ENCODE measurements at regions not wholly inside any gene's neighbourhood (a gene's known extent, or its start where the extent isn't known, plus 50 kb on each side); places are given as distances from the start of the nearest gene placed in this dataset.

DNA sequence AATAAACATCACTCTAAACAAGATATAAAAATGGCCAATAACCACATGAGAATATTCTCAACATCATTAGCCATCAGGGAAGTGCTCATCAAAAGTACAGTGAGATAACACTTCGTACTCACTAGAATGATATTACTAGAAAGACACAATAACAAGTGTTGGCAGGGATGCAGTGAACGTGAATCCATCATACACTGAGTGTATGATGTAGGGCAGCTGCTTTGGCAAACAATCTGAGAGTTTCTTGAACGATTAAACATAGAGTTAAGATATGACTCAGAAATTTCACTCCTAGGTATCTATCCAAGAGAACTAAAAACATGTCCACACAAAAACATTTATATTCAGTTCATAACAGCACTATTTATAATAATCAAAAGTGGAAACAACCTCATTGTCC lies 368.9 kb downstream of the PID1 start:
- no peak for DNase-seq (ENCODE audit: low read depth)
- Histone ChIP-seq H3K4me3 (ENCODE audit: low read depth, low read length) (no peak overlapping the region), H3K27me3 (ENCODE audit: control insufficient read depth, insufficient read depth, low read length) (no peaks in the 10 kb centered on the region), H3K36me3 (ENCODE audit: control insufficient read depth, insufficient read depth, low read length) (no peaks in the 10 kb centered on the region)
- TF ChIP-seq, protein P1, sequence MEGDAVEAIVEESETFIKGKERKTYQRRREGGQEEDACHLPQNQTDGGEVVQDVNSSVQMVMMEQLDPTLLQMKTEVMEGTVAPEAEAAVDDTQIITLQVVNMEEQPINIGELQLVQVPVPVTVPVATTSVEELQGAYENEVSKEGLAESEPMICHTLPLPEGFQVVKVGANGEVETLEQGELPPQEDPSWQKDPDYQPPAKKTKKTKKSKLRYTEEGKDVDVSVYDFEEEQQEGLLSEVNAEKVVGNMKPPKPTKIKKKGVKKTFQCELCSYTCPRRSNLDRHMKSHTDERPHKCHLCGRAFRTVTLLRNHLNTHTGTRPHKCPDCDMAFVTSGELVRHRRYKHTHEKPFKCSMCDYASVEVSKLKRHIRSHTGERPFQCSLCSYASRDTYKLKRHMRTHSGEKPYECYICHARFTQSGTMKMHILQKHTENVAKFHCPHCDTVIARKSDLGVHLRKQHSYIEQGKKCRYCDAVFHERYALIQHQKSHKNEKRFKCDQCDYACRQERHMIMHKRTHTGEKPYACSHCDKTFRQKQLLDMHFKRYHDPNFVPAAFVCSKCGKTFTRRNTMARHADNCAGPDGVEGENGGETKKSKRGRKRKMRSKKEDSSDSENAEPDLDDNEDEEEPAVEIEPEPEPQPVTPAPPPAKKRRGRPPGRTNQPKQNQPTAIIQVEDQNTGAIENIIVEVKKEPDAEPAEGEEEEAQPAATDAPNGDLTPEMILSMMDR (IDR thresholded peaks at IDR 0.05; ENCODE audit: insufficient read depth, low read length, poor library complexity, severe bottlenecking) = no peak

DNA sequence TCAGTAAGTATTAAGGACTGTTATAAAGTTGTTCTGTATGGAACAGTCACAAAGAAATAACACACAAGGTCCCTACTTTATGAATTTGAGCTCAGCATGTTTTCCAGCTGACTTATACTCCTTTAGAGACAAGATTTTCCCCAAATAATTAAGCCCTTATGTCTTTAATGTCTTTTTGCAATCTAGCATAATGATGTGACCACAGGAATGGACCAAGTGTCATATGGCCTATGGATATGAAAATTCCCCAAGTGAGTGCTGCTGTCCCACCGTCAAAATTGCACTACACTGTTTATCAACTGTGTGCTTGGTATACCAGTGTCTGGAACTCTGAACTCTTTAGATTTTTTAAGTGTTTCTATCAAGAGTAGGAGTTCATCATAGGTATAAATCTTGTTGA lies 369.6 kb downstream of the PID1 start:
- no peaks in the 10 kb centered on the region for H3K36me3 ChIP-seq (ENCODE audit: control insufficient read depth, insufficient read depth, low read length)
- no peaks in the 10 kb centered on the region for H3K27me3 ChIP-seq (ENCODE audit: control insufficient read depth, insufficient read depth, low read length)
- DNase-seq (ENCODE audit: low read depth) = no peak
- no peak overlapping the region for H3K4me3 ChIP-seq (ENCODE audit: low read depth, low read length)
- TF ChIP-seq, protein P1 (IDR thresholded peaks at IDR 0.05; ENCODE audit: insufficient read depth, low read length, poor library complexity, severe bottlenecking) = no peak

DNA sequence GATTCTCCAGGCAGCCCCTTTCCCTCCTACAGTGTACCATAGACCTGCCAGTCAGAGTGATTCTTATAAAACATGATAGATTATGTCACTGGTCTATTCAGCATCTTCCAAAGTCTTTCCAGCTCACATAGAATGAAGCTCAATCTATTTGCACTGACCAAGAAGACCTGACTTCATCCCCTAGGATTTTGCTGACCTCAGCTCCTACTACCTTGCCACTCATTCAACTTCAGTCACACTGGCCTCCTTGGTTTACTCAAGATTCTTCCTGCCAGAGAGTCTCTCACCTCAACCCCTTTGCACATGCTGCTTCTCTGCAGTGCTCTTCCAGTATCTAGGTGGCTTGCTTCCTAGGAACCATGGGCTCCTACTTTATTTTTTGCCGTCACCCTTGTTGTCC lies 392.9 kb downstream of the PID1 start:
- TF ChIP-seq, protein P1 (IDR thresholded peaks at IDR 0.05; ENCODE audit: insufficient read depth, low read length, poor library complexity, severe bottlenecking) = no peak
- DNase-seq (ENCODE audit: low read depth) = no peak
- H3K4me3 ChIP-seq (ENCODE audit: low read depth, low read length) = no peak overlapping the region
- H3K36me3 ChIP-seq (ENCODE audit: control insufficient read depth, insufficient read depth, low read length) = no peaks in the 10 kb centered on the region
- no peaks in the 10 kb centered on the region for H3K27me3 ChIP-seq (ENCODE audit: control insufficient read depth, insufficient read depth, low read length)

DNA sequence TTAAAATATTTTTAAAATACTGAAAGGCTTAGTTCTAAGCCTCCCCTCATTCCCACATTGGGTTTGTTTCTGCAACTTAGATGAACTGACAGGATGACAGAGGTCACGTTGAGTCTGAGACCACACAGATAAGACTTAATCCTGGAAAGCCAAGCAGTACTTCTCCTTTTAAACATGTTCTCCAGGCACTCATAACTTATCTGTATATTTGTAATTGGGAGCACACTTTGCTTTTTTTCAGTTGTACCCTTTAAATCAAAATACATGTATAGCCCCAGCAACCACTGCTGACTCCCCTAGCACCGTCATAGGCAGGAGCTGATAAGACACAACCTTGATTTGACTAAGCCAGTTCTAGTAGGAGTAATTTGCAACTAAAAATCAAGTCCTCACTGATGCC lies 394.8 kb downstream of the PID1 start:
- Histone ChIP-seq H3K27me3 (ENCODE audit: control insufficient read depth, insufficient read depth, low read length) (no peaks in the 10 kb centered on the region), H3K36me3 (ENCODE audit: control insufficient read depth, insufficient read depth, low read length) (no peaks in the 10 kb centered on the region), H3K4me3 (ENCODE audit: low read depth, low read length) (no peak overlapping the region)
- TF ChIP-seq, protein P1 (IDR thresholded peaks at IDR 0.05; ENCODE audit: insufficient read depth, low read length, poor library complexity, severe bottlenecking) = no peak
- DNase-seq (ENCODE audit: low read depth) = no peak

DNA sequence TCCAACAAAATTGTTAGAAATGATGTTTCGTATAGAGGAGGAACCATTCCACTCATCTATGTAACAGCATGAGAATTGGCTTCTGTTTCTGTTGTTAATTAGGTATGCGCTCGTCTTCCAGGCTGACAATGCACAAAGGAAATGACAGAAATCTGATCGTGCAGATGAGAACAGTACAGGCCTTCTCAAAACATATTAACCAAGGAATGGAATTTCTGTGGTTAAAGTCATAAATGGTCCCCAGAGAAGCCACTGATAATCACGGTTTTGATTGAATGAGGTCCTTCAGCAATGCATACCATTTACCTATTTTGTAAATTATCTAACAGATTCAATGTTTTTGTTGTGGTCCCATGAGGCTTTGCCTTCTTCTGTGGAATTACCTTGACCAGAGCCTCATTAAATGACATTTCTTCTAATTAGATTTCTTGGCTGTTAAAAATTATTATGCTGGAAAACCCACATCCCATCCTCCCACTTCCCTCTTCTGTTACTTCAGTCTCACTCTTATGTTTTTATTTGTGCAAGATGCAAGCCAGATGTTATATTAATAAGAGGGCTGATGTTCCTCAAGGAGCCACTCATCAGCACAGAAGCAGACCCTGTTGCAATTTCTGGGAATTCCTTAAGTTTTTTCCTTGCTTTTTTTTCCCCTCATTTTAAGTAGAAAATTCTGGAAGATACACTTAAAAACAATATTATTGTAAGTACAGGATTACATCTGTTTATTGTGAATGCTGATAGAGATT lies 395.8 kb downstream of the PID1 start:
- Histone ChIP-seq H3K4me3 (ENCODE audit: low read depth, low read length) (no peak overlapping the region), H3K27me3 (ENCODE audit: control insufficient read depth, insufficient read depth, low read length) (no peaks in the 10 kb centered on the region), H3K36me3 (ENCODE audit: control insufficient read depth, insufficient read depth, low read length) (no peaks in the 10 kb centered on the region)
- peak; percentile 2 for DNase-seq (ENCODE audit: low read depth)
- TF ChIP-seq, protein P1 (IDR thresholded peaks at IDR 0.05; ENCODE audit: insufficient read depth, low read length, poor library complexity, severe bottlenecking) = no peak

DNA sequence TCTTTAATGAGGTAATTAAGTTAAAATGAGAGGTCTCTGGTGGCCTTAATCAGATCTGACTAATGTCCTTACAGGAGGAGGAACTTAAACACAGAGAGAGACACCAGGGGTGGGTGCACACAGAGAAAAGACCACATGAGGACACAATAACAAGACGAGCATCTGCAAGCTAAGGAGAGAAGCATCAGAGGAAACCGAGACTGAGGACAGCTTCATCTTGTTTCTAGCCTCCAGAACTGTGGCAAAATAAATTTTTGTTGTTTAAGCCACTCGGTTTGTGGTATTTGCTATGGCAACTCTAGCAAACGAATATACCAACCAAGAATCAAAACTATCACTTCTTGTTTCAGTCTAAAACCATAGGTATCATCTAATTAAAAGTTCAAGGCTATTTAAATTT lies 400.1 kb downstream of the PID1 start:
- no peaks in the 10 kb centered on the region for H3K27me3 ChIP-seq (ENCODE audit: control insufficient read depth, insufficient read depth, low read length)
- no peaks in the 10 kb centered on the region for H3K36me3 ChIP-seq (ENCODE audit: control insufficient read depth, insufficient read depth, low read length)
- no peak for DNase-seq (ENCODE audit: low read depth)
- TF ChIP-seq, protein P1 (IDR thresholded peaks at IDR 0.05; ENCODE audit: insufficient read depth, low read length, poor library complexity, severe bottlenecking) = no peak
- no peak overlapping the region for H3K4me3 ChIP-seq (ENCODE audit: low read depth, low read length)
